PC-3 (cell line): ENCODE measurements at regions not wholly inside any gene's neighbourhood (a gene's known extent, or its start where the extent isn't known, plus 50 kb on each side); places are given as distances from the start of the nearest gene placed in this dataset.

Source experiments
- EZH2 ChIP-seq: fragments of 300-600 bp; sonication (generic); IDR thresholded peaks from one replicate; pipeline ENCODE4 v1.6.1; 2017; ENCODE audit warnings: antibody characterized with exemption, mild to moderate bottlenecking, low read length; ENCODE audit not compliant: unreplicated experiment
- TF ChIP-seq, protein P1 (sequence below): fragments of 300-600 bp; sonication (generic); conservative IDR thresholded peaks from 2 replicates; pipeline ENCODE4 v1.5.1; 2017; ENCODE audit warnings: antibody characterized with exemption, low read depth, mild to moderate bottlenecking, low read length

DNA sequence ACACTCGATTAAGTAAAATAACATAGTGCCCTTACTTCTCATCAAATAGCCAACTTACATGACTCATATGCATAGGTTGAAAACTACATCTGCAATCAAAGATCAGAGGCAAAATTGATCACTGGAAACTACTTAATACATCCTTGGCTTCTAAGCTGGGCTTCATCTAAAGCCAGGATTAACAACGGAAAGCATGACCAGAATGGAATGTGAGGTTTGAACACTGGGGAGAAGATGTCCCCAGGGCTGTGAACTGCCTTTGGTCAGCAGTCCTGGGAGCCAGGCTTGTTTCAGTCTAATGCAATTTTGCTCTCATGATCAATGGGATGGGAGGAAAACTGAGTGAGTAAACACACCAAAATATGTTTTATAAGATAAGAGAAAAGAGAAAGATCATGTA lies 192.5 kb upstream of the TTC29 start:
- TF ChIP-seq EZH2, result no peak
- TF ChIP-seq, protein P1, sequence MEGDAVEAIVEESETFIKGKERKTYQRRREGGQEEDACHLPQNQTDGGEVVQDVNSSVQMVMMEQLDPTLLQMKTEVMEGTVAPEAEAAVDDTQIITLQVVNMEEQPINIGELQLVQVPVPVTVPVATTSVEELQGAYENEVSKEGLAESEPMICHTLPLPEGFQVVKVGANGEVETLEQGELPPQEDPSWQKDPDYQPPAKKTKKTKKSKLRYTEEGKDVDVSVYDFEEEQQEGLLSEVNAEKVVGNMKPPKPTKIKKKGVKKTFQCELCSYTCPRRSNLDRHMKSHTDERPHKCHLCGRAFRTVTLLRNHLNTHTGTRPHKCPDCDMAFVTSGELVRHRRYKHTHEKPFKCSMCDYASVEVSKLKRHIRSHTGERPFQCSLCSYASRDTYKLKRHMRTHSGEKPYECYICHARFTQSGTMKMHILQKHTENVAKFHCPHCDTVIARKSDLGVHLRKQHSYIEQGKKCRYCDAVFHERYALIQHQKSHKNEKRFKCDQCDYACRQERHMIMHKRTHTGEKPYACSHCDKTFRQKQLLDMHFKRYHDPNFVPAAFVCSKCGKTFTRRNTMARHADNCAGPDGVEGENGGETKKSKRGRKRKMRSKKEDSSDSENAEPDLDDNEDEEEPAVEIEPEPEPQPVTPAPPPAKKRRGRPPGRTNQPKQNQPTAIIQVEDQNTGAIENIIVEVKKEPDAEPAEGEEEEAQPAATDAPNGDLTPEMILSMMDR, result no peak
